Heart left ventricle (tissue), 13 donors: ENCODE measurements at regions not wholly inside any gene's neighbourhood (a gene's known extent, or its start where the extent isn't known, plus 50 kb on each side); places are given as distances from the start of the nearest gene placed in this dataset.

Experiments
- CTCF ChIP-seq, 12 donors: fragments of 200-600 bp; sonication (generic) in 4 of 12; IDR thresholded peaks; one replicate each; pipeline versions ENCODE4 v1.5.0 to v1.8.0; 2018 to 2022; ENCODE audit warnings: antibody characterized with exemption in 12 of 12, mild to moderate bottlenecking in 5 of 12
- POLR2A ChIP-seq, 2 donors: fragments of 450-650 bp; IDR thresholded peaks; one replicate each; pipeline ENCODE4 v1.6.1; 2017; ENCODE audit warnings: antibody characterized with exemption in 2 of 2, mild to moderate bottlenecking in 2 of 2, moderate library complexity in 2 of 2
- donor health status: ischemic (EF 13 %, LVEDD 7.1; RV severe dilation, severe dysfunction).
- donor health status: DM: no; HTN: yes; CAD: no.
- donor health status: DM: no; HTN: no; CAD: no.
- donor health status: ischemic (EF 25% LVEDD 6.9; RV normal size, moderate dysfunction).
- donor health status: ischemic (EF 25% LVEDD 5.7; RV mildly dilated, moderate dysfunction).
- donor health status: ischemic (EF 35%, LVEDD 5.7; RV mildly dilated, moderate dysfunction).
- donor health status: nonischemic (EF 11% LVEDD 7.7; RV severe dilation, severe dysfunction).
- donor health status: DM: yes; HTN: yes; CAD: no.
- donor health status: PGD.
- donor health status: ischemic (EF 29% LVEDD 5.4; RV normal size, mild dysfunction).
- donor health status: nonischemic (EF 23%, LVEDD 6.1; RV moderate dilation, normal function).

- TF ChIP-seq CTCF (IDR thresholded peaks at IDR 0.05) (no peak), POLR2A (IDR thresholded peaks at IDR 0.05) (no peak)
Observed at GRCh38 chr9:99466104-99466503, 244.0 kb downstream of the SEC61B start.
